Cardiac muscle cell (in vitro differentiated cells and primary cell): ENCODE measurements at regions not wholly inside any gene's neighbourhood (a gene's known extent, or its start where the extent isn't known, plus 50 kb on each side); places are given as distances from the start of the nearest gene placed in this dataset.

Experiments used
- DNase-seq, 2 donors: peaks; one replicate each; pipeline versions ENCODE4 v3.0.0 to v3.0.0-alpha.2; 2010 to 2017; ENCODE audit warnings: low read depth in 1 of 2, low spot score in 1 of 2
- H3K27ac ChIP-seq: fragments of 200-600 bp; sonication (generic); 2 replicates; pipeline ENCODE4 v1.5.1; 2016
- H3K27me3 ChIP-seq: fragments of 200-600 bp; sonication (generic); 2 replicates; pipeline ENCODE4 v1.6.0; 2016; ENCODE audit warnings: control low read depth
- H3K36me3 ChIP-seq: fragments of 200-600 bp; sonication (generic); 2 replicates; pipeline ENCODE4 v1.5.1; 2016; ENCODE audit warnings: control low read depth
- H3K4me1 ChIP-seq: fragments of 200-600 bp; sonication (generic); 2 replicates; pipeline ENCODE4 v1.8.1; 2017; ENCODE audit warnings: low read depth, mild to moderate bottlenecking, mixed run types
- H3K4me3 ChIP-seq: fragments of 200-600 bp; sonication (generic); 2 replicates; pipeline ENCODE4 v1.5.1; 2016; ENCODE audit warnings: mild to moderate bottlenecking
- H3K9me3 ChIP-seq: fragments of 200-600 bp; sonication (generic); 2 replicates; pipeline ENCODE4 v1.5.1; 2017; ENCODE audit warnings: low read depth, mild to moderate bottlenecking, control low read depth
- TF ChIP-seq, protein P1 (sequence below): IDR thresholded peaks from 2 replicates; pipeline ENCODE4 v1.5.1; 2012; ENCODE audit warnings: low read depth, mild to moderate bottlenecking, low read length

DNA sequence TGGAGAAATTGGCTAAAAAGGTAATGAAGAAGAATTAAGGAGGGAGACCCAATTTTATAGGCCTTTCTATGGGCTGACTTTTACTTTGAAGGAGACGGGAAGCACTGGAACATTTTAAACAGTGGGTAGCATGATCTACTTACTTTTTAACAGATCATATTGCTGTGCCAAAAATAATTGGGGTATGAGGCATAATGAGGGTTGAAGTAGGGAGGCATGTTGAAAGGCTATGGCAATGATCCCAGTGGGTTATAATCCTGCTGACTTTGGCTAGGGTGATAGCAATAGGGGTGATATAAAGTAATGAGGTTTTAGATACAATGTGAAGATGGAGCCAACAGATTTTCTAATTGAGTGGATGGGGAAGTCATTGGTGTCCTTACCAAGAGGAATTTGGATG is 73.2 kb downstream of the GPR37 start:
- no peaks in the 10 kb centered on the region for H3K9me3 ChIP-seq
- TF ChIP-seq, protein P1, sequence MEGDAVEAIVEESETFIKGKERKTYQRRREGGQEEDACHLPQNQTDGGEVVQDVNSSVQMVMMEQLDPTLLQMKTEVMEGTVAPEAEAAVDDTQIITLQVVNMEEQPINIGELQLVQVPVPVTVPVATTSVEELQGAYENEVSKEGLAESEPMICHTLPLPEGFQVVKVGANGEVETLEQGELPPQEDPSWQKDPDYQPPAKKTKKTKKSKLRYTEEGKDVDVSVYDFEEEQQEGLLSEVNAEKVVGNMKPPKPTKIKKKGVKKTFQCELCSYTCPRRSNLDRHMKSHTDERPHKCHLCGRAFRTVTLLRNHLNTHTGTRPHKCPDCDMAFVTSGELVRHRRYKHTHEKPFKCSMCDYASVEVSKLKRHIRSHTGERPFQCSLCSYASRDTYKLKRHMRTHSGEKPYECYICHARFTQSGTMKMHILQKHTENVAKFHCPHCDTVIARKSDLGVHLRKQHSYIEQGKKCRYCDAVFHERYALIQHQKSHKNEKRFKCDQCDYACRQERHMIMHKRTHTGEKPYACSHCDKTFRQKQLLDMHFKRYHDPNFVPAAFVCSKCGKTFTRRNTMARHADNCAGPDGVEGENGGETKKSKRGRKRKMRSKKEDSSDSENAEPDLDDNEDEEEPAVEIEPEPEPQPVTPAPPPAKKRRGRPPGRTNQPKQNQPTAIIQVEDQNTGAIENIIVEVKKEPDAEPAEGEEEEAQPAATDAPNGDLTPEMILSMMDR: no peak
- H3K27ac ChIP-seq: no peak overlapping the region
- H3K4me1 ChIP-seq: peaks cover under 1% of the 10 kb centered on the region
- H3K36me3 ChIP-seq: no peaks in the 10 kb centered on the region
- H3K27me3 ChIP-seq: no peaks in the 10 kb centered on the region
- H3K4me3 ChIP-seq: no peak overlapping the region
- DNase-seq: no peak

DNA sequence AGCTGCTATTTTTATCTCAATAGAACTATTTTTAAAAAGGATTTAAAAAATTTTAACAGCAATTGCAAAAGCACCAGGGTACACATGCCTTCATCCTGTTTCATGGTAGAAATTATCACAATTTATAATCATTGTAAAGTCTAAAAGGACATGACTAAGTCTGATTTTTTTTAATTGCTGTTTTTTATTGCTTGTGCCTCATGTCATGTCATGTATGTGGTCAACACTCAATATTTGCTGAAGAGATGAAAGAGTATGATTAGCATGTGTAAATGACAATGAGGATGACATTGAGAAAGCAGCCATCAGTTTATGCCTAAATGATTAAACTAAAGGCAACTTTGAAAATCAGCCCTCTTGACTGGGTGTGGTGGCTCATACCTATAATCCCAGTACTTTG is 74.8 kb downstream of the GPR37 start:
- Histone ChIP-seq H3K4me3 (no peak overlapping the region), H3K4me1 (peaks cover 7% of the 10 kb centered on the region), H3K36me3 (no peaks in the 10 kb centered on the region), H3K9me3 (no peaks in the 10 kb centered on the region), H3K27me3 (no peaks in the 10 kb centered on the region), H3K27ac (no peak overlapping the region)
- TF ChIP-seq, protein P1: no peak
- DNase-seq: no peak

DNA sequence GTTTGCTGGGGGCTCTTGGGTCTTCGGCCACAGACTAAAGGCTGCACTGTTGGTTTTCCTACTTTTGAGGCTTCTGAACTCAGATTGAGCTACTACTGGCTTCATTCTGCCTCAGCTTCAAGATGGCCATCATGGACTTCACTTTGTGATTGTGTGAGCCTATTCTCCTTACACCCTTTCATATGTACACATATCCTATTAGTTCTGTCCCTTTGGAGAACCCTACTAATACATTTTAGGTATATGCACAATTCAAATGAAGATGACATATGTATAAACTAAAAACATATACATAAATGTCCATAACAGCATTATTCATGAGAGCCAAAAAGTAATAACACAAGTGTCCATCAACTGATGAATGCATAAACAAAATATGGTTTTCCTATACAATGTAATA is 75.7 kb downstream of the GPR37 start:
- H3K27me3 ChIP-seq: no peaks in the 10 kb centered on the region
- peaks cover 7% of the 10 kb centered on the region for H3K4me1 ChIP-seq
- H3K4me3 ChIP-seq: no peak overlapping the region
- no peak overlapping the region for H3K27ac ChIP-seq
- no peaks in the 10 kb centered on the region for H3K36me3 ChIP-seq
- no peaks in the 10 kb centered on the region for H3K9me3 ChIP-seq
- TF ChIP-seq, protein P1: no peak
- no peak for DNase-seq

DNA sequence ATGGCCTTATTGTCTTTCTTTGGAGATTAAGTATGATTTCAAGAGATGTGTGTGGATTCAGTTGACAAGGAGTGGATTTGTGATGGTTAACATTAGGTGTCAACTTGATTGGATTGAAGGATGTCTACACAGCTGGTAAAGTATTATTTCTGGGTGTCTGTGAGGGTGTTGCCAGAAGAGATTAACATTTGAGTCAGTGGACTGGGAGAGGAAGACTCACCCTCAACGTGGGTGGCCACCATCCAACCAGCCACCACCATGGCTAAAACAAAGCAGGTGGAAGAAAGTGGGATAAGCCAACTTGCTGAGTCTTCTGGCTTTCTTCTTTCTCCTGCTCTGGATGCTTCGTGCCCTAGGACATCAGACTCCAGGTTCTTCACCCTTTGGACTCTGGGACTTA is 76.1 kb downstream of the GPR37 start:
- Histone ChIP-seq H3K27ac (no peak overlapping the region), H3K9me3 (no peaks in the 10 kb centered on the region), H3K4me1 (peaks cover 7% of the 10 kb centered on the region), H3K36me3 (no peaks in the 10 kb centered on the region), H3K4me3 (no peak overlapping the region), H3K27me3 (no peaks in the 10 kb centered on the region)
- DNase-seq: no peak
- TF ChIP-seq, protein P1: no peak

DNA sequence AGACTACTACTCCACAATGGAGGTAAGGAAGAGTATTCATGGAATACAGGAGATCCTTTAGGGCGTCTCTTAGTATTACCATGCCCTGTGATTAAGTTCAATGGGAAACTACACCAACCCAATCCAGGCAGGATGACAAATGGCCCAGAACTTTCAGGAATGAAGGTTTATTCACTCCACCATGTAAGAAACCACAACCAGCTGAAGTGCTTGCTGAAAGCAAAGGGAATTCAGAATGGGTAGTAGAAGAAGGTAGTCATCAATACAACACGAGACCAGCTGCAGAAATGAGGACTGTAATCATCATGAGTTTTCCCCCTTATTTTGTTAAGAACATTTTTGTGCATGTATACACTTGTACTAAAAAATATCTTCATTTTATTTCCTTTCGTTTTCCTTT is 76.6 kb downstream of the GPR37 start:
- no peak for DNase-seq
- H3K9me3 ChIP-seq: no peaks in the 10 kb centered on the region
- no peak overlapping the region for H3K4me3 ChIP-seq

More for the DNA sequence above, 76.6 kb downstream of the GPR37 start:
- H3K27ac ChIP-seq: no peak overlapping the region
- peaks cover 7% of the 10 kb centered on the region for H3K4me1 ChIP-seq
- no peaks in the 10 kb centered on the region for H3K27me3 ChIP-seq
- no peaks in the 10 kb centered on the region for H3K36me3 ChIP-seq
- TF ChIP-seq, protein P1: no peak
